Body of pancreas (tissue), 4 donors: ENCODE measurements at regions not wholly inside any gene's neighbourhood (a gene's known extent, or its start where the extent isn't known, plus 50 kb on each side); places are given as distances from the start of the nearest gene placed in this dataset.
A peak's percentile ranks its signal among the peaks of the same experiment; 100 is the strongest.

Experiments used
- POLR2A ChIP-seq, 3 donors: fragments of 450-650 bp; IDR thresholded peaks; one replicate each; pipeline ENCODE4 v1.6.1; 2016; ENCODE audit warnings: antibody characterized with exemption in 3 of 3, mild to moderate bottlenecking in 2 of 3
- TF ChIP-seq, protein P1 (sequence below), 7 experiments: fragments of 450-650 bp in 4 of 7; fragments of 200-600 bp in 3 of 7; sonication (generic) in 3 of 7; IDR thresholded peaks; one replicate each; pipeline ENCODE4 v1.5.1; 2016 to 2019; ENCODE audit warnings: antibody characterized with exemption in 7 of 7

DNA sequence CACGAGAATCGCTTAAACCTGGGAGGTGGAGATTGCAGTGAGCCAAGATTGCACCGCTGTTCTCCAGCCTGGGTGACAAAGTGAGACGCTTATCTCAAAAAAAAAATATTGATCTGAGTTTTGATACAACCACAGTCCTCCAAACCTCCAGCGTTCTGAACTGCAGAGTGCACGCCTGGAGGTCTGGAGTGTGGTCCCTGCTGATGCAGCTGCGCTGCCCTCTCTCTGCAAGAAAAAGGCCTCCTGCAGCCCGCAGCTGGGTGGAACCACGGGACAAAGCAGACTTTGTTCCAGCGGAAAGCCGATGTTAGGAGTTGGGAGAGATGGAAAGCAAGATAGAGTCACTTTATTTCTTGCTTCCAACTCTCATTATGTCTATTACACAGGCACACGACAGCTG, 144.9 kb upstream of the SOD1 start:
- TF ChIP-seq, protein P1, sequence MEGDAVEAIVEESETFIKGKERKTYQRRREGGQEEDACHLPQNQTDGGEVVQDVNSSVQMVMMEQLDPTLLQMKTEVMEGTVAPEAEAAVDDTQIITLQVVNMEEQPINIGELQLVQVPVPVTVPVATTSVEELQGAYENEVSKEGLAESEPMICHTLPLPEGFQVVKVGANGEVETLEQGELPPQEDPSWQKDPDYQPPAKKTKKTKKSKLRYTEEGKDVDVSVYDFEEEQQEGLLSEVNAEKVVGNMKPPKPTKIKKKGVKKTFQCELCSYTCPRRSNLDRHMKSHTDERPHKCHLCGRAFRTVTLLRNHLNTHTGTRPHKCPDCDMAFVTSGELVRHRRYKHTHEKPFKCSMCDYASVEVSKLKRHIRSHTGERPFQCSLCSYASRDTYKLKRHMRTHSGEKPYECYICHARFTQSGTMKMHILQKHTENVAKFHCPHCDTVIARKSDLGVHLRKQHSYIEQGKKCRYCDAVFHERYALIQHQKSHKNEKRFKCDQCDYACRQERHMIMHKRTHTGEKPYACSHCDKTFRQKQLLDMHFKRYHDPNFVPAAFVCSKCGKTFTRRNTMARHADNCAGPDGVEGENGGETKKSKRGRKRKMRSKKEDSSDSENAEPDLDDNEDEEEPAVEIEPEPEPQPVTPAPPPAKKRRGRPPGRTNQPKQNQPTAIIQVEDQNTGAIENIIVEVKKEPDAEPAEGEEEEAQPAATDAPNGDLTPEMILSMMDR (IDR thresholded peaks at IDR 0.05) = peak in 3 of 7 experiments; percentile 19 to 37 (median 33)
- TF ChIP-seq POLR2A (IDR thresholded peaks at IDR 0.05) = no peak
